PC-3 (cell line): ENCODE measurements at regions not wholly inside any gene's neighbourhood (a gene's known extent, or its start where the extent isn't known, plus 50 kb on each side); places are given as distances from the start of the nearest gene placed in this dataset.

ENCODE experiments used
- ATAC-seq: fragments of 200-7000 bp; cut with Tn5 transposase; 2 replicates; pipeline ENCODE4 v1.9.1; 2020; ENCODE audit warnings: mild to moderate bottlenecking, moderate library complexity
- BruUV-seq: library from RNA; stranded (reverse); fragments of 400-500 nt; replicated peaks from 2 replicates; lab custom pipeline; 2021; lab: Mats Ljungman, UMichigan
- CTCF ChIA-PET: fragments of 300-600 bp; sonication (Branson Sonifier 250); formaldehyde crosslinking; loops from one replicate; lab custom pipeline; 2022; ENCODE audit warnings: antibody characterized with exemption; lab: Charles Lee
- POLR2A ChIA-PET: fragments of 300-600 bp; sonication (Branson Sonifier 250); formaldehyde crosslinking; loops from one replicate; lab custom pipeline; 2022; ENCODE audit warnings: antibody characterized with exemption; ENCODE audit not compliant: unreplicated experiment; lab: Charles Lee
- DNase-seq: peaks from one replicate; pipeline ENCODE4 v3.0.0-alpha.2; 2015
- H2AFZ ChIP-seq: fragments of 300-600 bp; sonication (generic); 2 replicates; pipeline ENCODE4 v1.6.0; 2016; ENCODE audit warnings: antibody characterized with exemption, low read length
- H3F3A ChIP-seq: fragments of 300-600 bp; sonication (generic); one replicate; pipeline ENCODE4 v1.6.0; 2017; ENCODE audit warnings: antibody characterized with exemption, low read length, control low read depth, mild to moderate bottlenecking; ENCODE audit not compliant: unreplicated experiment
- H3K27ac ChIP-seq: fragments of 300-600 bp; sonication (generic); 2 replicates; pipeline ENCODE4 v1.5.1; 2016; ENCODE audit warnings: mild to moderate bottlenecking, low read length
- H3K27me3 ChIP-seq: fragments of 300-600 bp; sonication (generic); 2 replicates; pipeline ENCODE4 v1.6.1; 2016; ENCODE audit warnings: low read length, mixed read lengths
- H3K36me3 ChIP-seq: fragments of 300-600 bp; sonication (generic); 2 replicates; pipeline ENCODE4 v1.6.1; 2016; ENCODE audit warnings: low read depth, mixed run types, low read length, mixed read lengths
- H3K4me1 ChIP-seq: fragments of 300-600 bp; sonication (generic); 2 replicates; pipeline ENCODE4 v1.5.1; 2016; ENCODE audit warnings: low read length; ENCODE audit not compliant: insufficient read depth
- H3K4me2 ChIP-seq: fragments of 300-600 bp; sonication (generic); 2 replicates; pipeline ENCODE4 v1.6.0; 2016; ENCODE audit warnings: low read length
- H3K4me3 ChIP-seq: fragments of 300-600 bp; sonication (generic); 2 replicates; pipeline ENCODE4 v1.5.1; 2016; ENCODE audit warnings: mild to moderate bottlenecking, low read length, mixed read lengths
- H3K79me2 ChIP-seq: fragments of 300-600 bp; sonication (generic); 2 replicates; pipeline ENCODE4 v1.6.1; 2017; ENCODE audit warnings: low read length, mixed read lengths
- H3K9ac ChIP-seq: fragments of 300-600 bp; sonication (generic); 2 replicates; pipeline ENCODE4 v1.6.0; 2016; ENCODE audit warnings: mild to moderate bottlenecking, low read length
- H3K9me2 ChIP-seq: fragments of 300-600 bp; sonication (generic); replicated peaks from 2 replicates; pipeline ENCODE4 v1.6.1; 2016; ENCODE audit warnings: mixed run types, low read length, mixed read lengths
- H3K9me3 ChIP-seq: fragments of 300-600 bp; sonication (generic); 2 replicates; pipeline ENCODE4 v1.6.1; 2016; ENCODE audit warnings: low read length, mixed read lengths
- H4K20me1 ChIP-seq: fragments of 300-600 bp; sonication (generic); 2 replicates; pipeline ENCODE4 v1.6.1; 2016; ENCODE audit warnings: low read length, mixed read lengths
- EZH2 ChIP-seq: fragments of 300-600 bp; sonication (generic); IDR thresholded peaks from one replicate; pipeline ENCODE4 v1.6.1; 2017; ENCODE audit warnings: antibody characterized with exemption, mild to moderate bottlenecking, low read length; ENCODE audit not compliant: unreplicated experiment
- EZH2phosphoT487 ChIP-seq: fragments of 300-600 bp; sonication (generic); IDR thresholded peaks from 2 replicates; pipeline ENCODE4 v1.6.1; 2018; ENCODE audit warnings: mild to moderate bottlenecking, antibody characterized with exemption, low read length, borderline replicate concordance
- intact Hi-C: fragments of 100-400 bp; cut with micrococcal nuclease; formaldehyde crosslinking; loops from 2 replicates; pipeline ENCODE4 v1.9.0; 2023
- TF ChIP-seq, protein P1 (sequence below): fragments of 300-600 bp; sonication (generic); conservative IDR thresholded peaks from 2 replicates; pipeline ENCODE4 v1.5.1; 2017; ENCODE audit warnings: antibody characterized with exemption, low read depth, mild to moderate bottlenecking, low read length

DNA sequence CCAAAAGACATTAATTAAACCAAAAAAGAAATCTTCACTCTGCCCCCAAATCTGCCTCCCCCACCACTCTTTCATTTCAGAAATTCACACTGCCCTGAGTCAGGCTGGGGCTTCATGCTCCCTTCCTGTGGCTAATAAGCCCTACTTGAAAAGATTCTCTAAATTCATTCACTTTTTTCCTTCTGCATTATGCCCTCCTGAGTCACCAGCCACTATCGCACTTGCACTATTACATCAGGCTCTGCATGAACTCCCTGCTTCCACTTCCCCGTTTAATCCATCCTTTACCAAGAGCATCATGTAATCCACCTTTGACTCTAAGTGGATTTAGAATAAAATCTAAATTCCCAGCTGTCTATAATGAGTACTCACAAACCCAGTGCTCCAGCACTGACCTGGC, 295.4 kb upstream of the KLF3 start:
- ChIA-PET POLR2A (no interaction called here), CTCF (no interaction called here)
- no peak overlapping the region for H2AFZ ChIP-seq
- no peaks in the 10 kb centered on the region for H4K20me1 ChIP-seq
- H3F3A ChIP-seq = no peaks in the 10 kb centered on the region
- H3K27me3 ChIP-seq = no peaks in the 10 kb centered on the region
- no peaks in the 10 kb centered on the region for H3K9me3 ChIP-seq
- H3K4me1 ChIP-seq = peaks cover 6% of the 10 kb centered on the region; the same call in 1 of the 2 replicates
- H3K4me2 ChIP-seq = no peak overlapping the region
- no peak overlapping the region for H3K27ac ChIP-seq
- no TSS peak for BruUV-seq
- intact Hi-C loops = no loop called here
- H3K9me2 ChIP-seq = no peaks in the 10 kb centered on the region
- H3K36me3 ChIP-seq = no peaks in the 10 kb centered on the region
- ATAC-seq = no peak
- peak; percentile 6 for DNase-seq
- H3K79me2 ChIP-seq = no peaks in the 10 kb centered on the region
- H3K4me3 ChIP-seq = no peak overlapping the region
- H3K9ac ChIP-seq = no peak overlapping the region
- TF ChIP-seq EZH2phosphoT487 = no peak
- TF ChIP-seq, protein P1, sequence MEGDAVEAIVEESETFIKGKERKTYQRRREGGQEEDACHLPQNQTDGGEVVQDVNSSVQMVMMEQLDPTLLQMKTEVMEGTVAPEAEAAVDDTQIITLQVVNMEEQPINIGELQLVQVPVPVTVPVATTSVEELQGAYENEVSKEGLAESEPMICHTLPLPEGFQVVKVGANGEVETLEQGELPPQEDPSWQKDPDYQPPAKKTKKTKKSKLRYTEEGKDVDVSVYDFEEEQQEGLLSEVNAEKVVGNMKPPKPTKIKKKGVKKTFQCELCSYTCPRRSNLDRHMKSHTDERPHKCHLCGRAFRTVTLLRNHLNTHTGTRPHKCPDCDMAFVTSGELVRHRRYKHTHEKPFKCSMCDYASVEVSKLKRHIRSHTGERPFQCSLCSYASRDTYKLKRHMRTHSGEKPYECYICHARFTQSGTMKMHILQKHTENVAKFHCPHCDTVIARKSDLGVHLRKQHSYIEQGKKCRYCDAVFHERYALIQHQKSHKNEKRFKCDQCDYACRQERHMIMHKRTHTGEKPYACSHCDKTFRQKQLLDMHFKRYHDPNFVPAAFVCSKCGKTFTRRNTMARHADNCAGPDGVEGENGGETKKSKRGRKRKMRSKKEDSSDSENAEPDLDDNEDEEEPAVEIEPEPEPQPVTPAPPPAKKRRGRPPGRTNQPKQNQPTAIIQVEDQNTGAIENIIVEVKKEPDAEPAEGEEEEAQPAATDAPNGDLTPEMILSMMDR = no peak
- TF ChIP-seq EZH2 = no peak

- DNase-seq = peak; percentile 36
- no TSS peak for BruUV-seq
- CTCF ChIA-PET = no interaction called here
- Histone ChIP-seq H3K4me2 (no peak overlapping the region), H3K36me3 (no peaks in the 10 kb centered on the region), H4K20me1 (no peaks in the 10 kb centered on the region), H3K27me3 (no peaks in the 10 kb centered on the region), H3K9me2 (no peaks in the 10 kb centered on the region), H3K79me2 (no peaks in the 10 kb centered on the region), H3K4me1 (peaks cover 6% of the 10 kb centered on the region; the same call in 1 of the 2 replicates), H3K9me3 (no peaks in the 10 kb centered on the region), H3K27ac (no peak overlapping the region), H2AFZ (no peak overlapping the region), H3K4me3 (no peak overlapping the region), H3F3A (no peaks in the 10 kb centered on the region), H3K9ac (no peak overlapping the region)
- TF ChIP-seq EZH2phosphoT487 (no peak), EZH2 (no peak)
- TF ChIP-seq, protein P1 = no peak
- intact Hi-C loops = no loop called here
- peak; percentile 31 for ATAC-seq
- POLR2A ChIA-PET = no interaction called here
Observed at GRCh38 chr4:38371391-38371851, 292.6 kb upstream of the KLF3 start.

DNA sequence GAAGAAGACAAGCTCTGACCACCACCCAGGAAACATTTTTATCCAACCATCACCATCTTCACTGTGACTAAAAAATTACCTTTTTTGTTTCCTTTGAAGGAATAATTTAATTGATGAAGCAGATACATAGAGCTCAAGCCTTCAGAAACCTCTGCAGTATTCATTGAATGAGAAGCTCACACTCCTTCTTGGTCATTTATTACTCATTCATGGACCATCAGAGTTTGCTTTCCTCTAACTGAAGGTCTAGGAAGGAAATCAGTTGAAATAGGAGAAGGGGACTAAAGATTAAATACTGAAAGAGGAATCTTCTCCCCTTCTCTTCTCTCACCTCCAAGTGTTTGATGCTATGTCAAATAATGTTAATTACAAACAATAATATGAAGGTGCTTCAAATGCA, 290.6 kb upstream of the KLF3 start:
- no peak overlapping the region for H3K4me3 ChIP-seq
- CTCF ChIA-PET = no interaction called here
- no peaks in the 10 kb centered on the region for H3K9me2 ChIP-seq
- TF ChIP-seq EZH2 (no peak), EZH2phosphoT487 (no peak)
- TF ChIP-seq, protein P1 = no peak
- ATAC-seq (no peak), DNase-seq (no peak)
- no peak overlapping the region for H2AFZ ChIP-seq
- no peak overlapping the region for H3K27ac ChIP-seq
- H3K27me3 ChIP-seq = no peaks in the 10 kb centered on the region
- H3K4me2 ChIP-seq = no peak overlapping the region
- no TSS peak for BruUV-seq
- POLR2A ChIA-PET = no interaction called here
- peaks cover 6% of the 10 kb centered on the region; the same call in 1 of the 2 replicates for H3K4me1 ChIP-seq
- no peaks in the 10 kb centered on the region for H3K9me3 ChIP-seq
- H3K79me2 ChIP-seq = no peaks in the 10 kb centered on the region
- H3F3A ChIP-seq = no peaks in the 10 kb centered on the region
- intact Hi-C loops = no loop called here
- H3K36me3 ChIP-seq = no peaks in the 10 kb centered on the region
- H3K9ac ChIP-seq = no peak overlapping the region
- no peaks in the 10 kb centered on the region for H4K20me1 ChIP-seq
